Endothelial cell (in vitro differentiated cells): ENCODE measurements at regions not wholly inside any gene's neighbourhood (a gene's known extent, or its start where the extent isn't known, plus 50 kb on each side); places are given as distances from the start of the nearest gene placed in this dataset.

Experiments used
- DNase-seq: peaks from one replicate; pipeline ENCODE4 v3.0.0; 2021; ENCODE audit warnings: low spot score
- H3K27ac Mint-ChIP-seq: one replicate; pipeline ENCODE4 v1.8.0; 2021; ENCODE audit warnings: mixed read lengths, inconsistent platforms; ENCODE audit not compliant: unreplicated experiment
- H3K27me3 Mint-ChIP-seq: one replicate; pipeline ENCODE4 v1.8.0; 2021; ENCODE audit warnings: mild to moderate bottlenecking, moderate library complexity, mixed read lengths, inconsistent platforms; ENCODE audit not compliant: unreplicated experiment
- H3K36me3 Mint-ChIP-seq: one replicate; pipeline ENCODE4 v1.8.0; 2021; ENCODE audit warnings: mild to moderate bottlenecking, low read depth, mixed read lengths, inconsistent platforms; ENCODE audit not compliant: unreplicated experiment
- H3K4me1 Mint-ChIP-seq: one replicate; pipeline ENCODE4 v1.8.0; 2021; ENCODE audit warnings: mild to moderate bottlenecking, mixed read lengths, inconsistent platforms; ENCODE audit not compliant: unreplicated experiment
- H3K4me3 Mint-ChIP-seq: one replicate; pipeline ENCODE4 v1.8.0; 2021; ENCODE audit warnings: mild to moderate bottlenecking, mixed read lengths, inconsistent platforms; ENCODE audit not compliant: unreplicated experiment
- H3K9me3 Mint-ChIP-seq: one replicate; pipeline ENCODE4 v1.8.0; 2021; ENCODE audit warnings: mixed read lengths, inconsistent platforms; ENCODE audit not compliant: unreplicated experiment
- CTCF ChIP-seq: fragments of 200-600 bp; sonication (generic); IDR thresholded peaks from one replicate; pipeline ENCODE4 v1.5.0; 2021; ENCODE audit warnings: antibody characterized with exemption; ENCODE audit not compliant: unreplicated experiment

- no peak for TF ChIP-seq CTCF
- H3K36me3 Mint-ChIP-seq = no peaks in the 10 kb centered on the region
- H3K4me3 Mint-ChIP-seq = no peak overlapping the region
- no peaks in the 10 kb centered on the region for H3K4me1 Mint-ChIP-seq
- no peak overlapping the region for H3K27ac Mint-ChIP-seq
- no peak for DNase-seq
- peaks cover 2% of the 10 kb centered on the region for H3K27me3 Mint-ChIP-seq
- no peaks in the 10 kb centered on the region for H3K9me3 Mint-ChIP-seq
Measured at GRCh38 chr1:68623700-68624099, 126.8 kb upstream of the DEPDC1 start.

- H3K27me3 Mint-ChIP-seq = peaks cover 2% of the 10 kb centered on the region
- DNase-seq = no peak
- no peaks in the 10 kb centered on the region for H3K36me3 Mint-ChIP-seq
- H3K27ac Mint-ChIP-seq = no peak overlapping the region
- H3K4me3 Mint-ChIP-seq = no peak overlapping the region
- no peak for TF ChIP-seq CTCF
- no peaks in the 10 kb centered on the region for H3K9me3 Mint-ChIP-seq
- no peaks in the 10 kb centered on the region for H3K4me1 Mint-ChIP-seq
Measured at GRCh38 chr1:68624233-68624632, 127.4 kb upstream of the DEPDC1 start.

- no peak for DNase-seq
- Mint-ChIP-seq H3K27me3 (no peaks in the 10 kb centered on the region), H3K36me3 (no peaks in the 10 kb centered on the region), H3K27ac (no peak overlapping the region), H3K9me3 (no peaks in the 10 kb centered on the region), H3K4me1 (no peaks in the 10 kb centered on the region), H3K4me3 (no peak overlapping the region)
- TF ChIP-seq CTCF = no peak
Measured at GRCh38 chr1:68625624-68626023, 128.7 kb upstream of the DEPDC1 start.

GRCh38 chr1:68633141-68633919, 136.4 kb upstream of the DEPDC1 start:
- H3K9me3 Mint-ChIP-seq = no peaks in the 10 kb centered on the region
- no peak for TF ChIP-seq CTCF
- H3K27me3 Mint-ChIP-seq = no peaks in the 10 kb centered on the region
- H3K4me1 Mint-ChIP-seq = peaks cover 9% of the 10 kb centered on the region
- DNase-seq = no peak
- H3K36me3 Mint-ChIP-seq = no peaks in the 10 kb centered on the region
- peak overlapping the region; percentile 14 for H3K4me3 Mint-ChIP-seq
- H3K27ac Mint-ChIP-seq = peak overlapping the region; percentile 94

- Mint-ChIP-seq H3K4me1 (no peaks in the 10 kb centered on the region), H3K36me3 (no peaks in the 10 kb centered on the region), H3K27me3 (no peaks in the 10 kb centered on the region), H3K27ac (no peak overlapping the region), H3K9me3 (no peaks in the 10 kb centered on the region), H3K4me3 (no peak overlapping the region)
- DNase-seq = no peak
- no peak for TF ChIP-seq CTCF
Measured at GRCh38 chr1:68644504-68644903, 147.6 kb upstream of the DEPDC1 start.
